K562 (cell line): ENCODE measurements at regions not wholly inside any gene's neighbourhood (a gene's known extent, or its start where the extent isn't known, plus 50 kb on each side); places are given as distances from the start of the nearest gene placed in this dataset.

ENCODE experiments used
- CBX1 ChIP-seq: sonication (generic); IDR thresholded peaks from 2 replicates; pipeline ENCODE4 v1.6.1; 2016; ENCODE audit warnings: antibody characterized with exemption, low read depth, mild to moderate bottlenecking
- DPF2 ChIP-seq: fragments of 450-650 bp; IDR thresholded peaks from 2 replicates; pipeline ENCODE4 v1.6.1; 2016
- HBP1 ChIP-seq: fragments of 450-650 bp; formaldehyde crosslinking; IDR thresholded peaks from 2 replicates; pipeline ENCODE4 v1.4.0; 2022; ENCODE audit warnings: missing genetic modification characterization
- POLR2AphosphoS5 ChIP-seq: IDR thresholded peaks from 2 replicates; pipeline ENCODE4 v1.6.1; 2011; ENCODE audit warnings: mild to moderate bottlenecking, low read depth, low read length, moderate library complexity; ENCODE audit not compliant: control insufficient read depth, insufficient read depth
- PTBP1 ChIP-seq: fragments of 200-400 bp; formaldehyde crosslinking; IDR thresholded peaks from 2 replicates; pipeline ENCODE4 v1.6.1; 2017; ENCODE audit warnings: low read depth, low read length
- REST ChIP-seq, 2 experiments: fragments of 450-650 bp; formaldehyde crosslinking in 1 of 2; IDR thresholded peaks; 2 replicates each; pipeline versions ENCODE4 v1.4.0 to v1.6.1; 2014 to 2020; ENCODE audit warnings: mild to moderate bottlenecking in 2 of 2, borderline replicate concordance in 1 of 2, low read depth in 1 of 2
- SIN3A ChIP-seq, 2 experiments: fragments of 150-350 bp in 1 of 2; IDR thresholded peaks; 2 replicates each; pipeline ENCODE4 v1.6.1; 2011 to 2016; ENCODE audit warnings: borderline replicate concordance in 2 of 2, low read depth in 2 of 2, low read length in 2 of 2, mild to moderate bottlenecking in 2 of 2, moderate library complexity in 2 of 2; ENCODE audit not compliant: control insufficient read depth in 1 of 2
- TCF15 ChIP-seq: fragments of 250-450 bp; sonication (Bioruptor Pico); IDR thresholded peaks from 2 replicates; pipeline ENCODE4 v1.8.0; 2022; ENCODE audit warnings: moderate library complexity, mild to moderate bottlenecking, inconsistent platforms
- YY1 ChIP-seq, 3 experiments: IDR thresholded peaks; 2 replicates each; pipeline ENCODE4 v1.6.1; 2011; ENCODE audit warnings: low read length in 2 of 3, mild to moderate bottlenecking in 2 of 3, moderate library complexity in 2 of 3, borderline replicate concordance in 1 of 3, control low read depth in 1 of 3, low read depth in 1 of 3; ENCODE audit not compliant: insufficient read depth in 3 of 3, insufficient replicate concordance in 2 of 3, control insufficient read depth in 1 of 3, insufficient read length in 1 of 3; ENCODE audit errors: extremely low read depth in 1 of 3
- ZNF184 ChIP-seq: sonication (generic); formaldehyde crosslinking; IDR thresholded peaks from 2 replicates; pipeline ENCODE4 v1.5.0; 2020; ENCODE audit warnings: missing genetic modification reagents
- ZNF561 ChIP-seq: fragments of 450-650 bp; formaldehyde crosslinking; conservative IDR thresholded peaks from 2 replicates; pipeline ENCODE4 v1.4.0; 2020; ENCODE audit warnings: mild to moderate bottlenecking, moderate library complexity
- TF ChIP-seq, protein P1 (sequence below), 3 experiments: IDR thresholded peaks in 2 of 3; conservative IDR thresholded peaks in 1 of 3; 2 replicates each; pipeline ENCODE4 v1.5.1; 2011 to 2012; ENCODE audit warnings: low read length in 3 of 3, mild to moderate bottlenecking in 3 of 3, control low read depth in 2 of 3, improper control_type of control experiment in 1 of 3, inconsistent platforms in 1 of 3, low read depth in 1 of 3, mixed read lengths in 1 of 3, moderate library complexity in 1 of 3; ENCODE audit not compliant: insufficient read depth in 2 of 3

GRCh38 chr2:65626831-65627230 is 194.4 kb upstream of the SPRED2 start:
- TF ChIP-seq YY1 (IDR thresholded peaks at IDR 0.05; ENCODE audit: borderline replicate concordance in 1 of 3, control insufficient read depth in 1 of 3, extremely low read depth in 1 of 3, insufficient read depth in 3 of 3, insufficient read length in 1 of 3, insufficient replicate concordance in 2 of 3, low read depth in 1 of 3, low read length in 2 of 3) (no peak), POLR2AphosphoS5 (no peak), PTBP1 (no peak), ZNF184 (CRISPR knock-in tag) (no peak), TCF15 (no peak), CBX1 (no peak), REST (IDR thresholded peaks at IDR 0.05; ENCODE audit: borderline replicate concordance) (no peak), REST (CRISPR knock-in tag; IDR thresholded peaks at IDR 0.05; ENCODE audit: low read depth) (no peak), SIN3A (IDR thresholded peaks at IDR 0.05; ENCODE audit: borderline replicate concordance in 2 of 2, control insufficient read depth in 1 of 2, low read depth in 2 of 2, low read length in 2 of 2) (no peak), ZNF561 (CRISPR knock-in tag) (no peak), DPF2 (no peak), HBP1 (CRISPR knock-in tag) (no peak)
- TF ChIP-seq, protein P1, sequence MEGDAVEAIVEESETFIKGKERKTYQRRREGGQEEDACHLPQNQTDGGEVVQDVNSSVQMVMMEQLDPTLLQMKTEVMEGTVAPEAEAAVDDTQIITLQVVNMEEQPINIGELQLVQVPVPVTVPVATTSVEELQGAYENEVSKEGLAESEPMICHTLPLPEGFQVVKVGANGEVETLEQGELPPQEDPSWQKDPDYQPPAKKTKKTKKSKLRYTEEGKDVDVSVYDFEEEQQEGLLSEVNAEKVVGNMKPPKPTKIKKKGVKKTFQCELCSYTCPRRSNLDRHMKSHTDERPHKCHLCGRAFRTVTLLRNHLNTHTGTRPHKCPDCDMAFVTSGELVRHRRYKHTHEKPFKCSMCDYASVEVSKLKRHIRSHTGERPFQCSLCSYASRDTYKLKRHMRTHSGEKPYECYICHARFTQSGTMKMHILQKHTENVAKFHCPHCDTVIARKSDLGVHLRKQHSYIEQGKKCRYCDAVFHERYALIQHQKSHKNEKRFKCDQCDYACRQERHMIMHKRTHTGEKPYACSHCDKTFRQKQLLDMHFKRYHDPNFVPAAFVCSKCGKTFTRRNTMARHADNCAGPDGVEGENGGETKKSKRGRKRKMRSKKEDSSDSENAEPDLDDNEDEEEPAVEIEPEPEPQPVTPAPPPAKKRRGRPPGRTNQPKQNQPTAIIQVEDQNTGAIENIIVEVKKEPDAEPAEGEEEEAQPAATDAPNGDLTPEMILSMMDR (IDR thresholded peaks at IDR 0.05 in 2 of 3, conservative IDR thresholded peaks at IDR 0.05 in 1 of 3; ENCODE audit: insufficient read depth in 2 of 3, low read depth in 1 of 3, low read length in 3 of 3) = no peak
